ENCODE measurements at regions not wholly inside any gene's neighbourhood (a gene's known extent, or its start where the extent isn't known, plus 50 kb on each side); places are given as distances from the start of the nearest gene placed in this dataset.

- TF ChIP-seq EP300 (IDR thresholded peaks at IDR 0.05; ENCODE audit: borderline replicate concordance): no peak
- TF ChIP-seq MAX (IDR thresholded peaks at IDR 0.05): no peak
- TF ChIP-seq CEBPB (IDR thresholded peaks at IDR 0.05): no peak
- no peak for TF ChIP-seq REST (IDR thresholded peaks at IDR 0.05; ENCODE audit: low read depth)
- no peak for TF ChIP-seq TAF1 (IDR thresholded peaks at IDR 0.05; ENCODE audit: low read depth)
- no peak for TF ChIP-seq CREB1 (IDR thresholded peaks at IDR 0.05; ENCODE audit: low read depth)
These were observed 296.6 kb upstream of the SLC7A11 start for GRCh38 chr4:138538743-138539142.

Data from Ishikawa (cell line).